Daoy (cell line): ENCODE measurements at regions not wholly inside any gene's neighbourhood (a gene's known extent, or its start where the extent isn't known, plus 50 kb on each side); places are given as distances from the start of the nearest gene placed in this dataset.

ENCODE experiments used
- DNase-seq: peaks from one replicate; pipeline ENCODE4 v3.0.0-alpha.2; 2015; ENCODE audit warnings: low read depth

- DNase-seq: no peak
Observed at GRCh38 chr18:41353777-41354528, 601.1 kb upstream of the PIK3C3 start.

GRCh38 chr18:41351430-41351829 is 603.6 kb upstream of the PIK3C3 start:
- no peak for DNase-seq

GRCh38 chr18:41347057-41347456 is 608.0 kb upstream of the PIK3C3 start:
- no peak for DNase-seq

- no peak for DNase-seq
Observed at GRCh38 chr18:41343808-41344207, 611.2 kb upstream of the PIK3C3 start.

- no peak for DNase-seq
Observed at GRCh38 chr18:41338341-41338740, 616.7 kb upstream of the PIK3C3 start.

- no peak for DNase-seq
Observed at GRCh38 chr18:41331661-41332060, 623.4 kb upstream of the PIK3C3 start.

- DNase-seq: no peak
Observed at GRCh38 chr18:41326311-41326710, 628.7 kb upstream of the PIK3C3 start.

- no peak for DNase-seq
Observed at GRCh38 chr18:41324934-41325333, 630.1 kb upstream of the PIK3C3 start.

GRCh38 chr18:41324020-41324791 is 630.8 kb upstream of the PIK3C3 start:
- DNase-seq: no peak

GRCh38 chr18:41323044-41323443 is 632.0 kb upstream of the PIK3C3 start:
- no peak for DNase-seq

GRCh38 chr18:41320100-41320499 is 634.9 kb upstream of the PIK3C3 start:
- no peak for DNase-seq

- no peak for DNase-seq
Observed at GRCh38 chr18:41315134-41315533, 639.9 kb upstream of the PIK3C3 start.

- DNase-seq: no peak
Observed at GRCh38 chr18:41311571-41312547, 643.2 kb upstream of the PIK3C3 start.

GRCh38 chr18:41297740-41298139 is 657.3 kb upstream of the PIK3C3 start:
- no peak for DNase-seq

GRCh38 chr18:41269294-41269693 is 685.7 kb upstream of the PIK3C3 start:
- no peak for DNase-seq

- no peak for DNase-seq
Observed at GRCh38 chr18:41268271-41268670, 686.8 kb upstream of the PIK3C3 start.

GRCh38 chr18:41266616-41267015 is 688.4 kb upstream of the PIK3C3 start:
- no peak for DNase-seq

- DNase-seq: no peak
Observed at GRCh38 chr18:41266204-41266603, 688.8 kb upstream of the PIK3C3 start.

- DNase-seq: no peak
Observed at GRCh38 chr18:41265047-41265446, 690.0 kb upstream of the PIK3C3 start.

- no peak for DNase-seq
Observed at GRCh38 chr18:41263956-41264355, 691.1 kb upstream of the PIK3C3 start.

- DNase-seq: no peak
Observed at GRCh38 chr18:41262688-41263087, 692.3 kb upstream of the PIK3C3 start.

- DNase-seq: no peak
Observed at GRCh38 chr18:41244591-41245037, 710.4 kb upstream of the PIK3C3 start.
